NCI-H524 treated with DMSO at 0.1 percent for 48 hours (cell line): ENCODE measurements at regions not wholly inside any gene's neighbourhood (a gene's known extent, or its start where the extent isn't known, plus 50 kb on each side); places are given as distances from the start of the nearest gene placed in this dataset.
"Not testable (repeated sequence)": the region's sequence is repeated elsewhere in the genome, so short reads cannot be mapped to it uniquely, and the experiment has no call there.

ENCODE experiments used
- DNase-seq: peaks from one replicate; lab custom pipeline; 2025; lab: John Stamatoyannopoulos, UW

- DNase-seq, result no peak
These were observed 532.4 kb upstream of the ITGA1 start for GRCh38 chr5:52255308-52255707.

- no peak for DNase-seq
These were observed 524.9 kb upstream of the ITGA1 start for GRCh38 chr5:52262844-52263243.

- no peak for DNase-seq
These were observed 518.3 kb upstream of the ITGA1 start for GRCh38 chr5:52269401-52269800.

GRCh38 chr5:52269859-52270258 lies 517.9 kb upstream of the ITGA1 start:
- peak; percentile 18 for DNase-seq

GRCh38 chr5:52275639-52276038 lies 512.1 kb upstream of the ITGA1 start:
- no peak for DNase-seq

GRCh38 chr5:52277101-52277500 lies 510.6 kb upstream of the ITGA1 start:
- no peak for DNase-seq

GRCh38 chr5:52282647-52283046 lies 505.1 kb upstream of the ITGA1 start:
- DNase-seq, result no peak

GRCh38 chr5:52283221-52283620 lies 504.5 kb upstream of the ITGA1 start:
- no peak for DNase-seq

GRCh38 chr5:52300703-52301372 lies 486.9 kb upstream of the ITGA1 start:
- DNase-seq, result no peak

- not testable (repeated sequence) for DNase-seq
These were observed 482.9 kb upstream of the ITGA1 start for GRCh38 chr5:52304816-52305215.

GRCh38 chr5:52328220-52328806 lies 459.4 kb upstream of the ITGA1 start:
- DNase-seq, result no peak

- DNase-seq, result no peak
These were observed 456.0 kb upstream of the ITGA1 start for GRCh38 chr5:52331725-52332124.

- DNase-seq, result no peak
These were observed 453.3 kb upstream of the ITGA1 start for GRCh38 chr5:52334367-52334766.

GRCh38 chr5:52339285-52339684 lies 448.4 kb upstream of the ITGA1 start:
- no peak for DNase-seq

- DNase-seq, result peak; percentile 28
These were observed 445.4 kb upstream of the ITGA1 start for GRCh38 chr5:52342361-52342760.

- DNase-seq, result peak; percentile 13
These were observed 431.3 kb upstream of the ITGA1 start for GRCh38 chr5:52356311-52356918.

- DNase-seq, result no peak
These were observed 428.5 kb upstream of the ITGA1 start for GRCh38 chr5:52359261-52359660.

- no peak for DNase-seq
These were observed 426.7 kb upstream of the ITGA1 start for GRCh38 chr5:52360985-52361384.

- no peak for DNase-seq
These were observed 413.4 kb upstream of the ITGA1 start for GRCh38 chr5:52374286-52374685.

- no peak for DNase-seq
These were observed 411.7 kb upstream of the ITGA1 start for GRCh38 chr5:52375969-52376368.

GRCh38 chr5:52376592-52376991 lies 411.1 kb upstream of the ITGA1 start:
- no peak for DNase-seq

- DNase-seq, result no peak
These were observed 409.5 kb upstream of the ITGA1 start for GRCh38 chr5:52378237-52378636.

- no peak for DNase-seq
These were observed 399.4 kb upstream of the ITGA1 start for GRCh38 chr5:52388349-52388748.

- DNase-seq, result peak; percentile 100
These were observed 395.4 kb upstream of the ITGA1 start for GRCh38 chr5:52392321-52392720.
